ENCODE measurements at regions not wholly inside any gene's neighbourhood (a gene's known extent, or its start where the extent isn't known, plus 50 kb on each side); places are given as distances from the start of the nearest gene placed in this dataset.

DNA sequence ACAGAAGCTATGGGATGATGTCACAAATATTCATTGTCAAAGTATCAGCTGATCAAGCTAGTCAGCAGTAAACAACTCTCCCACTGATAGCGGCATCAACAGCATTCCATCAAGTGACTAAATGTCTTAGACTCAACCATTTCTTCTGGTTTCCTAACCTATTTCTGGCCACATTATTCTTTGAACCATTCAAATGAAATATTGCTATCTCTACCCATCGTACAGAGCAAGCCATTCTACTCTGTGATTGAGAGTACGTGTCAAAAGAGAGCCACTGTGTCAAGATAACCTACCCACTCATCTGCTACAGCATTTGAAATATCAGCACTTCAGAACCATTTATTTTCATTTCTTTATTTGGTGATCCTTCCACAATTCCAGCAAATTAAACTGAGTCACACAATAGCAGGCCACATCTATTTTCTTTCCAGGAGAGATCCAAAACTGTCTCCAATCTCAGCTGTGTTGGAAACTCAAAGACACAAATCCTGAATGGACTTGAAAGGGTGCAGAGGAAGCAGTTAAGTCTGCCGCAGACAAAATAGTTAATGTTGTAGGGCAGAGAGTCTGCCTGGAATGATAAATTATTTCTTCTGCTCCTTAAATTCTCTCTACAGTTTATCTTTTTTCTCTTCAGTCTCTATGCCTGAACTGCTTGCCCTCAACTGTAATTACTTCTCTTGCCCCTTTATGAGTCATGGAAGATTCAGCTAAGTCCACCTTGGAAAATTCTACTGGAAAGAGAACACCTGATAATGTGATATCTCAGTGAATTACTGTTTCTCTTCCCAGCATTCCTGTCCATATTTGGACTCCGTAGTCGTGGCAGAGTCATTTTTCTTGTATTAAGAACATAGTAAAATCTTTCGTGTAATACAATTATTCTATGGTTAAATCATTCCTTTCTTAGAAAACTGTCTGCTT, 364.8 kb downstream of the PDGFC start:
- H3K27me3 ChIP-seq (replicated peaks in 1 of 7): no peaks in the 10 kb centered on the region
- TF ChIP-seq POLR2AphosphoS5 (IDR thresholded peaks at IDR 0.05): no peak
- TF ChIP-seq, protein P1, sequence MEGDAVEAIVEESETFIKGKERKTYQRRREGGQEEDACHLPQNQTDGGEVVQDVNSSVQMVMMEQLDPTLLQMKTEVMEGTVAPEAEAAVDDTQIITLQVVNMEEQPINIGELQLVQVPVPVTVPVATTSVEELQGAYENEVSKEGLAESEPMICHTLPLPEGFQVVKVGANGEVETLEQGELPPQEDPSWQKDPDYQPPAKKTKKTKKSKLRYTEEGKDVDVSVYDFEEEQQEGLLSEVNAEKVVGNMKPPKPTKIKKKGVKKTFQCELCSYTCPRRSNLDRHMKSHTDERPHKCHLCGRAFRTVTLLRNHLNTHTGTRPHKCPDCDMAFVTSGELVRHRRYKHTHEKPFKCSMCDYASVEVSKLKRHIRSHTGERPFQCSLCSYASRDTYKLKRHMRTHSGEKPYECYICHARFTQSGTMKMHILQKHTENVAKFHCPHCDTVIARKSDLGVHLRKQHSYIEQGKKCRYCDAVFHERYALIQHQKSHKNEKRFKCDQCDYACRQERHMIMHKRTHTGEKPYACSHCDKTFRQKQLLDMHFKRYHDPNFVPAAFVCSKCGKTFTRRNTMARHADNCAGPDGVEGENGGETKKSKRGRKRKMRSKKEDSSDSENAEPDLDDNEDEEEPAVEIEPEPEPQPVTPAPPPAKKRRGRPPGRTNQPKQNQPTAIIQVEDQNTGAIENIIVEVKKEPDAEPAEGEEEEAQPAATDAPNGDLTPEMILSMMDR (IDR thresholded peaks at IDR 0.05 in 8 of 11, conservative IDR thresholded peaks at IDR 0.05 in 3 of 11): no peak
- no peak for TF ChIP-seq POLR2A (IDR thresholded peaks at IDR 0.05)
- WGBS, 5 donors: 78 to 85% (median 81%) methylated on average over 7 of the region's 7 CpGs
- no peak overlapping the region for H3K4me3 ChIP-seq
- no peak for DNase-seq
- no peaks in the 10 kb centered on the region for H3K36me3 ChIP-seq
- H3K4me1 ChIP-seq: no peaks in the 10 kb centered on the region
- H3K9me3 ChIP-seq: no peaks in the 10 kb centered on the region
- intact Hi-C loops (cut with DNase I; ENCODE audit: low total_unique reads): no loop called here
- H3K27ac ChIP-seq: no peak overlapping the region

DNA sequence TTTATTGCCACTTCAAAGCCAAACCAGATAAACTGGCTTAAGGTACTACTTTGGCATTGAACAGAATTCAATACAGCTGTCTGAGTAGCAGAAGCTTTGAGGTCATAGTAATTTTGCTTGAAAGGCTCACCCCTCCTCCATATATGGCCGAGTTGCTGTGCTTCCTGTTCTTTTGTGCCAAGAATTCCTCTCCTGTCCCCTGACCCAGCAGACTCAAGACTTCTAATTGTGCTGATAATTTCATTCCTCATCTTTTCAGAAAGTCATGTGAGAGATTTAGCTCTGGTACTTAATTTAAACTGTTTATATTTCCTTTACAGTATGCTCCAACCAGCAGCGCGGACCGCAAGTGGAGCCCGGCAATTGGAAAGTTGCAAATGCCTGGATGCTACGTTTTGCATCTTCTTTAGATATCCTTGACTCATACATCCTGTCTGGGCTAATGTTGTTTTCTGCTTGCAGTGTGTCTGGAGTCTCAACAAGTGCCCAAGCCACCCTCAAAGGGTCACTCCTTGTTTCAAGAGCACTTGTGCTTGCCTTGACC, 373.4 kb downstream of the PDGFC start:
- H3K36me3 ChIP-seq: no peaks in the 10 kb centered on the region
- no peaks in the 10 kb centered on the region for H3K9me3 ChIP-seq
- 40 to 69% (median 59%) methylated on average over 6 of the region's 6 CpGs for WGBS, 5 donors
- intact Hi-C loops (cut with DNase I; ENCODE audit: low total_unique reads): no loop called here
- peaks cover 0 to 14% (median 5%) of the 10 kb centered on the region in 6 donors for H3K4me1 ChIP-seq
- H3K4me3 ChIP-seq: no peak overlapping the region
- TF ChIP-seq, protein P1 (IDR thresholded peaks at IDR 0.05 in 8 of 11, conservative IDR thresholded peaks at IDR 0.05 in 3 of 11): no peak
- TF ChIP-seq POLR2A (IDR thresholded peaks at IDR 0.05) (no peak), POLR2AphosphoS5 (IDR thresholded peaks at IDR 0.05) (no peak)
- no peak for DNase-seq
- no peak overlapping the region for H3K27ac ChIP-seq
- H3K27me3 ChIP-seq (replicated peaks in 1 of 7): no peaks in the 10 kb centered on the region

DNA sequence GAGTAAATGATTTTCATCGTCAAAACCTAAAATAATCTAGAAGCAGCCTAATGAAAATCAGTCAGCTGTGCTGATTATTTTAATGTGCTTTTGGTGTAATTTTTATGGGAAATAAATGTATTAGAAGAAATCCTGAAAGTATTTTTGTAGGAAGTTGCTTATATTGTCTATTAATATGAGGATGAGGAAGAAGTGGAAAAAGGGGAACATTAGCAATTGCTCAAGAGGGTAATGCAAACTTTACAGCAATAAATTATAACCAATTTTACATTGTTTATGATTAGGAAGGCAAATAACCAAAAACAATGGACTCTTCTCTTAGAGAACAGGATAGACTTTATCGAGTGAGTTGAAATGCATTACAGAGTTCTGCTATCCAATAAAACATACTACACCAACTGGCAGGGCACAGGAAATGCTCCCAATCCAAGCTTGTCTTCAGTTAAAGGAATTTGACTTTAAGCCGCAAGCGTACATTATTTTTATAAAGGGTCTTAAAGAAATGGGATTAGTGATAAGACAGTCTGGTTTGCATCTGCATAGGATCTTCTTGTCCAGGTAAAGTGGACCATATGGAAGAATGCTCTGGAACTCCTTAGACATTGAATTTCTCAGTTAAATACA, 374.8 kb downstream of the PDGFC start:
- Histone ChIP-seq H3K9me3 (no peaks in the 10 kb centered on the region), H3K4me1 (peaks cover 0 to 14% (median 5%) of the 10 kb centered on the region in 6 donors), H3K27me3 (replicated peaks in 1 of 7) (no peaks in the 10 kb centered on the region), H3K36me3 (no peaks in the 10 kb centered on the region), H3K4me3 (no peak overlapping the region), H3K27ac (no peak overlapping the region)
- DNase-seq: no peak
- intact Hi-C loops (cut with DNase I; ENCODE audit: low total_unique reads): no loop called here
- 77 to 84% (median 79%) methylated on average over 4 of the region's 4 CpGs for WGBS, 5 donors
- TF ChIP-seq, protein P1 (IDR thresholded peaks at IDR 0.05 in 8 of 11, conservative IDR thresholded peaks at IDR 0.05 in 3 of 11): no peak
- TF ChIP-seq POLR2AphosphoS5 (IDR thresholded peaks at IDR 0.05) (no peak), POLR2A (IDR thresholded peaks at IDR 0.05) (no peak)

DNA sequence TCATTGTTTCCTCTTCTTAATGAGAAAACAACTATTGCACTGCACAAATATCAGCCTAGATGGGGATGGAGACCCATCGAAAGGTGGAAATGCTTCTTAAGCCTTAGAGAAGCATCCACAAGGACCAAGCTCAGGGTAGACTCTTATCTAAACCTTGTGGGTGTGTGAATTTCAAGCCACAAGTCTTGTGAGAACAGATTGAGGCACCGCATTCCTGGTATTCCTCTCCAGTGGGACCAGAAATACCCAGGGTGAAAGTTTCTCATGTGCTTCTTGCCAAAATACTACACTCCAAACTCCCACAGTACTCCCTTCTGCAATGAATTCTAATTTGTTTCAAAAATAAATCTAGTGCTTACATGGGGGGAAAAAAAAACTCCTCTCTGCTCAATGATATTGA, 375.6 kb downstream of the PDGFC start:
- 80 to 85% (median 81%) methylated on average over 2 of the region's 2 CpGs for WGBS, 5 donors
- Histone ChIP-seq H3K4me3 (no peak overlapping the region), H3K9me3 (no peaks in the 10 kb centered on the region), H3K36me3 (no peaks in the 10 kb centered on the region), H3K27me3 (replicated peaks in 1 of 7) (no peaks in the 10 kb centered on the region), H3K27ac (no peak overlapping the region), H3K4me1 (peaks cover 0 to 14% (median 5%) of the 10 kb centered on the region in 6 donors)
- DNase-seq: no peak
- TF ChIP-seq POLR2A (IDR thresholded peaks at IDR 0.05) (no peak), POLR2AphosphoS5 (IDR thresholded peaks at IDR 0.05) (no peak)
- TF ChIP-seq, protein P1 (IDR thresholded peaks at IDR 0.05 in 8 of 11, conservative IDR thresholded peaks at IDR 0.05 in 3 of 11): no peak
- intact Hi-C loops (cut with DNase I; ENCODE audit: low total_unique reads): no loop called here

Data from spleen (tissue), 11 donors.